Dedifferentiated amniotic fluid mesenchymal stem cell (primary cell): ENCODE measurements at regions not wholly inside any gene's neighbourhood (a gene's known extent, or its start where the extent isn't known, plus 50 kb on each side); places are given as distances from the start of the nearest gene placed in this dataset.
"Not testable (repeated sequence)": the region's sequence is repeated elsewhere in the genome, so short reads cannot be mapped to it uniquely, and the experiment has no call there.

ENCODE experiments used
- DNase-seq: peaks from one replicate; pipeline ENCODE4 v3.0.0-alpha.2; 2016; ENCODE audit errors: extremely low spot score

- no peak for DNase-seq
These were observed 363.5 kb upstream of the KLHL29 start for GRCh38 chr2:23021311-23022120.

DNA sequence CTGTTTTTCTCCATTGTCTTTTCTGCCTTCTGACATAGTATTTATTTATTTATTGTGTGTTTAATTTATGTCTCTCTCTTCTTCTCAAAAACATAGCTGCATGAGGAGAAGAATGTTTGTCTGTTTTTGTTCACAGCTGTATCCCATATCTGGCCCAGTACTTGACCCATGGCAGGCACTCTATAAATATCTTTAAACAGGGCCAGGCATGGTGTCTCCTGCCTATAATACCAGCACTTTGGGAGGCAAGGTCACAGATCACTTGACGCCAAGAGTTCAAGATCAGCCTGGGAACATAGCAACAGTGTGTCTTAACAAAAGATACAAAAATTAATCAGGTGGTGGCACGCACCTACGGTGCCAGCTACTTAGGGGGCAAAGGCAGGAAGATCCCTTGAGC lies 361.3 kb upstream of the KLHL29 start:
- no peak for DNase-seq

GRCh38 chr2:23026671-23027070 lies 358.3 kb upstream of the KLHL29 start:
- DNase-seq = no peak

DNA sequence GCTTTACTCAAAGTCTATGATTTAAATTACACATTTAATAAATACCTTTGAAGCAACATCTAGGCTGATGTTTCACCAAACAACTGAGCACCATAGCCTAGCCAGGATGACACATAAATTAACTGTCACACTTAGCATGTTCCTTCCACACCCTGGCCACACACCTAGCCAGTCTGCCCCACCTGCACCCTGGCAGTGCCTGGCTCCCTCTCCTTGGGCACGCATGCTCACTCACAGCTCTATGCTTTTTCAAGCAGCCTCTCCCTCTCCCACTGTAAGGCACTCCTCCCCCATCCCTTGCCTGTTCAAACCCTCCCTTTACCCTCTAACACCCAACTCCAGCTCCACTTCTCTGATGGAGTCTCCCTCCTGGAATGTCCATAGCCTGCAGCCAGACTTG lies 357.6 kb upstream of the KLHL29 start:
- no peak for DNase-seq

DNA sequence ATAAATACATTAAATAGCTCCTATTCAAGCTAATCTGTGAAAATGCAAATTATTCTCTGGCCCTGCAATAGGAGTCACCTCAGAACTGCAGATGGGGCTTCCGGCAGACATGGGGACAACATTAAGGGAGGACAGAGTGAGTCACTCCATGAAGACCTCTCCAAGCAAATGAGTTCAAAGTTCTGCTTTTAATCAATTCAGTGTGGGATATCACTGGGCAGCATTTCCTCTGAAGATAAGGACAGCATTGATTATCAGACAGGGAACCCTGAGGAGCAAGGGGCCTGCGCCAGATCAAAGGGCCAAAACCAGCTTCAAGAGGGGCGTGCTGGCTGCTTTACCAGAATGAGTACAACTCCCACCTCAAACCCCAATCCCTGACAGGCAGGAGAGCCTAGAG lies 356.9 kb upstream of the KLHL29 start:
- DNase-seq = no peak

- DNase-seq = no peak
These were observed 355.9 kb upstream of the KLHL29 start for GRCh38 chr2:23029111-23029510.

- no peak for DNase-seq
These were observed 355.0 kb upstream of the KLHL29 start for GRCh38 chr2:23029951-23030350.

GRCh38 chr2:23034996-23035395 lies 350.0 kb upstream of the KLHL29 start:
- no peak for DNase-seq

- no peak for DNase-seq
These were observed 348.4 kb upstream of the KLHL29 start for GRCh38 chr2:23036629-23037028.

- no peak for DNase-seq
These were observed 347.4 kb upstream of the KLHL29 start for GRCh38 chr2:23037596-23037995.

DNA sequence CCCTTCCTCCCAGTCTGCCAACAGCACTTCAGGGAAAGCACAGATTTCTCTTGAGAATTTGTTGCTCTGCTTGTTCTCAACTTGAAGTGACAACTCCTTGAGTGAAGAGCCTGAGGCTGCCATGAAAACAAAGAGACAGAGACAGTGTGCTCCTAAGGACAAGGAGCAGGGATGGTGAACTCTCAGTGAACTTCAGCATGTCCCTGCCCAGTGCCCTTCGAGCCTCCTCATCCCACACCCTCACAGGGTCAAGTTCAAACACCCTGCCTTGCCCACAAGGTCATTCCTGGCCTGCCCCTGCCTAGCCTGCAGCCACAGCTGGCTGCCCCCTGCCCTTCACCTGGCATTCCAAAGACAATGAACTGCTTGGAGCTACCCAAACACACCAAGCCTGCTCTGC lies 343.5 kb upstream of the KLHL29 start:
- no peak for DNase-seq

DNA sequence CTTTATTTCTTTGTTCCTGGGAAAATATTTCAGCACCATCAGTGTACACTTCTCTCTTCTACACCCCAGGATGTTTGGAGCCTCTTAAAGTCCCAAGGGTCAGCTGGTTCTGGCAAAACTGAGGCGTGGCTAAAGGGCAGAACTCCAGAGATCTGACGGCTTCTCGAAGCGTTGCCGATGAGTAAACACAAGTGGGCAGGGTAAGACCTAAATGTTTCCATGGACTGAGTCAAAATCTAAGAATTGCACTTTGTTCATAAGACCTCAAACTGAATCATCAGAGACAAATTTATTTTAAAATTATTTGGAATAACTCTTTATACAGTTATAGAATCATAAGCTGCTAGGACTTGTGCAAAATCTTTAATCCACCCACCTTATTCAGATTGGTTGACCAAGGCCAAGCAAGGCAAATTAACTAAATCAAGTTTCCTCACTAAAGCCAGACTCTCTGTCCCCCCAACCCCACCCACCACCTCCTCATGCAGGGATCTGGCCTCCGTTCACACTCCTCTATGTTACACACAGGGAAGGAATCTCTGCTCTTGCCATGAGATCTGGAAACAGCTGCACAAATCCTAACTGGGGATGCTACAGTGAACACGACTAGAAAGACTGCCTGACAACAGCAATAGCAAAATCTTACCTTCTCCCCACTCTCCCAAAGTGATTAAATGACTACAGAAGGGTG lies 342.6 kb upstream of the KLHL29 start:
- DNase-seq = no peak

- DNase-seq = no peak
These were observed 334.6 kb upstream of the KLHL29 start for GRCh38 chr2:23050388-23050787.

- no peak for DNase-seq
These were observed 331.4 kb upstream of the KLHL29 start for GRCh38 chr2:23053601-23054000.

- DNase-seq = no peak
These were observed 329.7 kb upstream of the KLHL29 start for GRCh38 chr2:23055251-23055650.

GRCh38 chr2:23056846-23057245 lies 328.1 kb upstream of the KLHL29 start:
- not testable (repeated sequence) for DNase-seq

GRCh38 chr2:23058435-23058834 lies 326.5 kb upstream of the KLHL29 start:
- no peak for DNase-seq

GRCh38 chr2:23065210-23065609 lies 319.8 kb upstream of the KLHL29 start:
- DNase-seq = no peak

DNA sequence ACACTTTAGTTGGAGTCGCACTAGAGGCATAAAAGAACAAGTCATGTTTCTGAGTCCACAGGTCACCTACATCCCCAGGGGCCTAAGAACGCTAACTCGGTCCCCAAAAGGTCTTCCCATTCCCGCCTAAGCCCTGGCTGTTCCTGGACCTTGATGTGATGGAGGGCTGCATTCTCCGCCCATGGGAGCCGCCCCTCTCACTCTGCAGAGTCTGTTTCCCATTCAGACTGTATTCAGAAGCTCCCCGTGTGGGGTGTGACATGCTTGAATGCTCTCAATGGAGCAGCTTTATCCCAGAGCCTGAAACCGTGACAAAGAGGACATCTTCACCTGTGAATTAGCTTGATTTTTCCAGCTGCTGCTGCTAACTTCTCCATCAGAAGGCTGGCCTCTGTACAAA lies 319.0 kb upstream of the KLHL29 start:
- DNase-seq = no peak

GRCh38 chr2:23066686-23067085 lies 318.3 kb upstream of the KLHL29 start:
- DNase-seq = no peak

DNA sequence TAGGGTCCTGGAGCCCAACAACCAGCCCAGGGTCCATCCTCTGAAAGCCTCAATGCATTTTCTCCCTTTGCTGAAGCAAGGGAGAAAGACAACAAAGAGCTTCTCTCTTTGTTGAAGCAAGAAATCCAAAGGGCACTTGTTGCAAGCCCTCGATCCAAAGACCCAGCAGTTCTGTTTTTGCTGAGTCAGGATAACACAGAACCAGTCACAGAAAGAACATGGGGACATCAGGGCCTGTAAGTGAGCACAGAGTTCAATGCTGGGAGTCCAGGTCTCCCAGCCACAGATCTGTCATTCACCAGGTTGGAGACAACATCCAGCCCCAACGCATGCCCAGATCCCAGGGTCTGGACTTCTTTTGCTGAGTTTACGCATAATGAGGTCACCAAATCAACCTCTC lies 315.8 kb upstream of the KLHL29 start:
- DNase-seq = no peak

DNA sequence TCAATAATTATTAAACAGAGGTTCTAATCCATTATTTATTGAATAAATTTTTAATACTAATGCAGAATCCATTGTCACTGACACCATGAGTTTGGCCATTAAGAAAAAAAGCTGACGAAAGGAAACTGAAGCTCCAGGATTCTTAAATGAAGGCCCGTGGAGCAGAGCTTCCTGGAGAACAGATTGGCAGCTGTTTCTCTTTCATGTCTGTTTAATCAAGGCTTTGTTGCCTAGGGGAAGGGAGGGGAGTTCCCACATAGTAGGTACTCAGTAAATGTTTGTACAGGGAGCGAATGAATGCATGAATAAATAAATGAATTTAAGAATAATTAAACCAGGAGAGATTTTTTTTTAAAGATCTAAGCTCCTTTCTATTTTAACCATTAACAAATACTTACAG lies 315.1 kb upstream of the KLHL29 start:
- no peak for DNase-seq

DNA sequence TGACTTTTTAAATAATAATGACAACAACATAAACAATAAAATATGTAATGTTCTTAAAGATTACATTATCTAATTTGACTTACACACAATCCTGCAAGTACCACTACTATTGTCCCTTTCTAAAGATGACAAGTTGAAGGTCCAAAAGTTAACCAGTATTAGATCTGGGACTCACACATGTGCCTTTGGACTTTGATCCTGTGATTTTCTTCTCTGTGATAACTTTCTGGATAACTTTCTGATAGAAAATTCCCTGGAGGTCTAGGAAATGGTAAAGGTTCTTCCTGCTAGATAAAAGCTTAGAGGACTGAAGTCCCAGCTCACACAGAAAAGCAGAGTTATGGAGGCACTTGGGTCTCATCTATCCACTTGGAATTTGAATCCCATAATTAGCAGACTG lies 311.9 kb upstream of the KLHL29 start:
- no peak for DNase-seq

GRCh38 chr2:23073671-23074070 lies 311.3 kb upstream of the KLHL29 start:
- DNase-seq = no peak
